ENCODE measurements at regions not wholly inside any gene's neighbourhood (a gene's known extent, or its start where the extent isn't known, plus 50 kb on each side); places are given as distances from the start of the nearest gene placed in this dataset.

DNA sequence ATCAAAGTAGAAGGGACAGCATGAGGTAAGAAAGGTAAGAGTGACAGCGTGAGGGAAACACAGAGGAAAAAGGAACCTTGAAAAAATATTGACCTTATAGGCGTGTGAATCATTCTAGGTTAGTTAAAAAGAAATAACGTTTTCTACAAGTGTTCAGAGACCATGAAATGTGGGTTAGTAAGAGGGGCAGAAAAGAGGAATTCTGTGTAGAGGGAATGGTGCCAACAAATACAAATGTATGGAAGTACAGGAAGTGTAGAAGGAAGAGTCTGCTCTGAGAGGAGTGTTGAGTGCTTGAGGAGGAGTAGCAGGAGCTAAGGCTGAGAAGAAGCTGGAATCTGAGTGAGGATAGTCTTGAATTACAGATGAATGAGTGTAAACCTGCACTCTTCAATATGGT lies 418.6 kb upstream of the RIOK2 start:
- DNase-seq, result no peak

DNA sequence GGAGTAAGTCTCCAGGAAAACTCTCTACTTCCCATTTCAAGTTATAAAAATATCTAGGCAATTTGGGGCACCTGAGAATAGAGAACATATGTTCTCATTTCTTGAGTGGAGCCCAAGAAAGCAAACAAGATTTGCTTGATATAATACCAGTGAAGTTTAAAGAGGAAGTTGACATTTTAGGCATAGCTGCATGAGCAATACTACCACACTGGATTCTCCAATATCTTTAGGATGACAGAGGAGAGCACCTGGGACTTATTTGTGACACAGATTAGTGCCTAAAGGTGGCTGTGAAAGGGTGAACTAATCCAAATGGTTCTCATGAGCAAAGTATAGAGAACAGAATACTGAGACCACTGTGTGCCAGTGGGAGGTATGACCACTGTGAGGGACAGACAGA lies 423.5 kb upstream of the RIOK2 start:
- no peak for DNase-seq

GRCh38 chr5:97608501-97608900 lies 425.5 kb upstream of the RIOK2 start:
- no peak for DNase-seq

- DNase-seq, result no peak
These were observed 435.7 kb upstream of the RIOK2 start for GRCh38 chr5:97618721-97619120.

GRCh38 chr5:97623441-97623840 lies 440.4 kb upstream of the RIOK2 start:
- DNase-seq, result no peak

- DNase-seq, result no peak
These were observed 441.8 kb upstream of the RIOK2 start for GRCh38 chr5:97624886-97625285.

- no peak for DNase-seq
These were observed 444.2 kb upstream of the RIOK2 start for GRCh38 chr5:97627272-97627671.

DNA sequence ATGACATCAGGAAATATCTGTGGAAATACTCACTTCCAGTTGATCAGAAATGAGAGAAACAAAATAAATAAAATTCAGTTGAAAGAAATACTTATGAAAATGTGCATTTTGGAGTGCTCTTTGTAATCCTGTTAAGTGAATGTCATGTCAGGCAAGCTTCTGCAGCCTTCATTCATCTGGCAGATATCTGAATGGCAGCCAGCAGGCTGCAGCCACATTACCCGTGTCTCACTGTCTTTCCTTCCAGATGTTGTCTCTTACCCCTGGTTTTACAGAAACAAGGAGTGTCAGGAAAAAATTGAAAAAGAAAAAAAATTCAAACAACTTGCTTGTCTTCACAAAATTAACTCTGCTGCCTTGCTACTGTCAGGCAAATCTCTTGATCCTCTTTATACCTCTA lies 445.0 kb upstream of the RIOK2 start:
- no peak for DNase-seq

DNA sequence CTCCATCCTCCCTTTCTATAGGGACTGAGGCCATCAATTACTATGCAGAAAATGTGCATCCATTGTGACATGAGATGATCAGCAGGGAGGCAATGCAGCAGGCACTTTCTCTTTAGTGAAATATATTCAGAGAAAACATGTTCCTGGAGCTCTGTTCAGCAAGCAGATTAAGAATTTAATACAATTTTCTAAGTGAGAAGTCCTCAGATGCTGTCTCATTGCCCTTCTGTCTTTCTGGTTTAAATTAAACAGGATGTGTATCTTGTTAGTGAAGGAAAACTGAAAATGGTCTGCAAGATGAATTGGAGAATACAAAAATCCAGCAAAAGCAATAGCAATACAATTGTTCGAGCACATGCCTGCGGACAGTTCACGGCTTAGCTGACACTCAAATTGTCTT lies 445.8 kb upstream of the RIOK2 start:
- no peak for DNase-seq

GRCh38 chr5:97629276-97629675 lies 446.2 kb upstream of the RIOK2 start:
- DNase-seq, result no peak

- DNase-seq, result no peak
These were observed 452.5 kb upstream of the RIOK2 start for GRCh38 chr5:97635553-97635952.

GRCh38 chr5:97636766-97637165 lies 453.7 kb upstream of the RIOK2 start:
- DNase-seq, result no peak

DNA sequence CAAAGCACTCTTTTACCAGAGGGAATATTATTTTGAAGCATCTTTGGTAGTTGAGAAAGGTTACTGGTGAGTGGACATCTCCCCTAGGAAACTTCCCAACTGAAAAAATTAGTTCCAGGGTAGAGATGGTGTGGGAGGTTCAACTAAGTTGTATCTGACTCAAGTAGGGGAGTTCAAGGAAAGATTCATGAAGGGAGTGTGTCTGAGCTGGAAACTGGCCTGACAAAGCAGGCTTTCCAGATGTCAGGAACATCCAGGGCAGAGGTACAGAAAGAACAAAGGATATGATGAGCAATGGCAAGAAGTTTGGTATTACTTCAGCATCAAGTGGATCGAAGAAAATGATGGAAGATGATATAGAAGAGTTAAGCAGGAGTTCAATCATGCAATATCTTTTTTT lies 458.0 kb upstream of the RIOK2 start:
- no peak for DNase-seq

DNA sequence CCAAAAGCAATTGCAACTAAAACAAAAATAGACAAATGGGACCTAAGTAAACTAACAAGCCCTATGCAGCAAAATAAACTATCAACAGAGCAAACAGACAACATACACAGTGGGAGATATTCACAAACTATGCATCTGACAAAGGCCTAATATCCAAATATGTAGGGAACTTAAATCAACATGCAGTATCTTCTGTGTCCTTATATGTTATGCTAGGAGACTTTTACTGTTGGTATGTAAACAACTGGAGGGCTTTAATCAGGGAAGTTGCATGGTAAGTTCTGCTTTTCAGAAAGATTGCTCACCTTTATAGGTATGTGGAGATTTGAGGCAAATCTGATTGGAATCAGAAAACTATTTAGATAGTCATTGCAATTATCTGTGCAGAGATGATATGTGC lies 461.2 kb upstream of the RIOK2 start:
- DNase-seq, result no peak

- DNase-seq, result no peak
These were observed 461.8 kb upstream of the RIOK2 start for GRCh38 chr5:97644896-97645295.

GRCh38 chr5:97657239-97657638 lies 474.2 kb upstream of the RIOK2 start:
- DNase-seq, result no peak

- no peak for DNase-seq
These were observed 475.3 kb upstream of the RIOK2 start for GRCh38 chr5:97658116-97658900.

DNA sequence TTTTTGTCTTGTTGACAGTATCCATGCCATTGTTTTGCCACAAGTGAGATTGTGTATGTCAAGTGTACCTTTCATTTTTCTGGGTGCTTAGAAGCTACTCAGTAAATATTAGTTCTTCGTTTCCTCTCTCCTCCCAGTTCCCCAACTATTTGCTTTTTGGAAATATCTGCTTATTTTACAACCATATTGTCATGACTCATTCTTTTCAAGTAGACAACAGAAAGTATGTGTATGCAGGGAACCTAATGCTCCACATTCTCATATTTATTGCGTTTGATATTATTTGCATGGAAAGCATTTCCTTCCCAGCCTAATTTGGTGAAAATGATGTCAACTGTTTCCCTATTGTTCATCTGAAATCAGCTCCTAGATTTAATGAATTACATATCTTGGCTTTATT lies 483.7 kb upstream of the RIOK2 start:
- DNase-seq, result no peak

DNA sequence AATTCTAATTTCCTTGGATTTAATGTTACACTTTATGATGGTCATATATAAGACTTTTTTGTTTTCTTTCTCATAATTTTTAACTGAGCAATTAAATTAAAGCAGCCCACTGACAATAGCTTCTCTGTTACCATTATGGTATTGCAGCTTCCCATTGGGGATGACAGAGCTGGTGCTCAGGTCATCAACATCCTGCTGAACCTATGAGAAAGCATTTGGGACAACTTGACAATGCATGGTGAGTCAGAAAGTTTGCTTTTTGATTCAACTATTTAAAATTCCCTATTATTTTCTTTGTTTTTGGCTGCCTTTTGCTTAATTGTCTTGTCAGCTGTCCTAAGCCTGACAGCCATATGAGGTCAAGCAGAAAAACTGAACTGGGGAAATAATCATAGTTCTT lies 487.4 kb upstream of the RIOK2 start:
- no peak for DNase-seq

GRCh38 chr5:97676608-97677007 lies 493.6 kb upstream of the RIOK2 start:
- no peak for DNase-seq

GRCh38 chr5:97694091-97694490 lies 511.0 kb upstream of the RIOK2 start:
- no peak for DNase-seq

DNA sequence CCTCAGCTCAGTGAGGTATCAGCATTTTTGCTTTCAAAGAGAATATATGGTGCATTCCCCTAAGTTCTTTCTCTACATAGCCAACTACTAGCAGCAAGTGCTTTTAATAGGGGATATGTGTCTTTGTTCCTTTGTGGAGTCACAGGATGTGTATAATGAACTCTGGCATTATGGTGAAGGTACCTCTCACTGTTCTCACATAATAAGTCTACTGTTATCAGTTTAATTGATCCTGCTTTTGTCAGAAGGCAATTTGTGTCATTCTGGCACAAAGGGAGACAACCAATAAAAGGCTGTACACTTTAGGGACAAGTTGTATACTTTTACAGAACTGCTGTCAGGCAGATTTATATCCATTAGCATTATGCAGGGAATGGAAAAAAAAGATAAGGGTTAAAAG lies 531.4 kb upstream of the RIOK2 start:
- no peak for DNase-seq

DNA sequence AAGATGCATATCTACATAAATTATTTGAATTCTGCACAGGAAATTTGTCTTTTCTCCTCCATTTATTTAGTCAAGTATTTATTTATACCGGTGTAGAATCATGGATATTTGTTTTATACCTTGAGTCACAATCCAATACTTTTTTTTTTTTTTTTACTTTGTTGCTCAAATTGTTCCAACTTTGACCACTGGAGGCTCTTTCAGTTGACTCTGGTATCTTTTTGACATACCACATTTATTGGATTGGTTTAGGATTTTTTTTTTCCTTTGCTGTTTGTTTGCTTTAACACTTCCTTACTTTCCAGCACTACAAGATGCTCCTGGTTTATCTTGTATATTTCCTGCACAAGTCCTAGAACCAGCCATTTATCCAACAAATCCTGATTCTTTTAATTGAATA lies 543.1 kb upstream of the RIOK2 start:
- no peak for DNase-seq

DNA sequence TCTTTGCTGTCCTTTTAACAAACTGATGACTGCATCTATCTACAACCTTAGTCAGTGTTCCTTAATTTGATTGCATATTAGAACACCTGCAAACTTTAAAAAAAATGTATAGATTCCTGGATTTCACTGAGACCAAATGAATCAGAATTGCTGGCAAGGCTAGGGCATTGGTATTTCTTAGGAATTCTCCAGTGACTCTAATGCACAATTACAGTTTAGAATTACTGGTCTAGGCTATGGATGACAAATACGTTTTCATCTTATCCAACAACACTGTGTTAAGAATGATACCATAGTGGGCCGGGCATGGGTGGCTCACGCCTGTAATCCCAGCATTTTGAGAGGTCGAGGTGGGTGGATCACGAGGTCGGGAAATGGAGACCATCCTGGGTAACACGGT lies 545.9 kb upstream of the RIOK2 start:
- DNase-seq, result no peak

DNA sequence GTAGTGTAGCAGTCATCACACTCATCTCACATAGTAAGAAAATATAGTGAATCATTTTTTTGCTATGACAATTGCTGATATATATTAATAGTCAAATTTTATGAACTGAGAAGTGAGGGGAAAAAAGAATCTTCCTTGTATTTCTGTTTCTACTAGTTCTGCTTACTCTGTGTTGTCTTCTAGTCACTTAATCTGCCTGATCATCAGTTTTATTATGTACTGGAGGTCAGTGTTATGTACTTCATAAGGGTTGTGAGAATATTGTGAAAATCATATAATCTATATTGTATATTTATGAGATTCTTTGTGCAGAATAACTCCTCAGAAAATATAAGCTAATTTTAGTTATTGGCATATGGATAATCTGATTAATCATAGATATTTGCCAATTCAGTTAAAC lies 546.9 kb upstream of the RIOK2 start:
- DNase-seq, result no peak

GRCh38 chr5:97735209-97735608 lies 552.2 kb upstream of the RIOK2 start:
- no peak for DNase-seq

Measured in MV-4-11 (cell line).